ENCODE measurements at regions not wholly inside any gene's neighbourhood (a gene's known extent, or its start where the extent isn't known, plus 50 kb on each side); places are given as distances from the start of the nearest gene placed in this dataset.

DNA sequence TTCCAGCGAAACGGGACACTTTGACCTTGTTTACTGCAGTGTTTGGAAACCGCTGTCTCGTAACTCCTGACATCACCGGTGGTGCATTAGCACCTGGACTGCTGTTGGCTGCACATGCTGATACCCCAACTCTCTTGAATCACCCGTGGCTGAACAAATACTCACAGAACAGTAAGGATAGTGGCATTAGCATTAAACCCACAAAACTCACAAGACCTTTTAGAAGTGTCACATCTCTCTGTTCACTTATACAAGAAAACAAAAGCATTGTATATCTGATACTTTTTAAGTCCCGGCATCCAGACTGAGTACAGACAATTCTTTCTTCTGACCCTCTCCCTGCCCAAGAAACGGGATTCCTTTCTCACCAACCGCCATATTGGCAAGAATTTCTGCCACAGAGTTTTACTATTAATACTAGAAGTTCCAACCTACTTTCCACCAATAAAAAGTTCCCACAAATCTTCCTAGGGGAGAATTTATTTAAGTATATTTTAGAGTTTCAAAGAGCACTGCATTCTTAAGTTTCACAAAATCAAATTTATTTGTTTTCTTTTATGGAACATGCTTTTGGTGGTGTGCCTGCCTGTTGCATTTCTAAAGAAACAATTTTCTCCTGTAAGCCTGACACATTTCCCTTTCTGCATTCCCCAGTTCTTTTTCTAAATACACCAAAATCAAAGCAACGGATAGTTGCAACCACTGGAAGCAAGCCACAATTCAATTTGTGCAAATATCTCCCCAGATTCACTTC is 208.4 kb upstream of the KLF14 start:
- peaks cover 34% of the 10 kb centered on the region for H3K4me1 ChIP-seq

GRCh38 chr7:130943336-130943901 is 209.4 kb upstream of the KLF14 start:
- WGBS, 2 donors, result 43 to 47% methylated on average over 9 of the region's 9 CpGs
- TF ChIP-seq, protein P1, sequence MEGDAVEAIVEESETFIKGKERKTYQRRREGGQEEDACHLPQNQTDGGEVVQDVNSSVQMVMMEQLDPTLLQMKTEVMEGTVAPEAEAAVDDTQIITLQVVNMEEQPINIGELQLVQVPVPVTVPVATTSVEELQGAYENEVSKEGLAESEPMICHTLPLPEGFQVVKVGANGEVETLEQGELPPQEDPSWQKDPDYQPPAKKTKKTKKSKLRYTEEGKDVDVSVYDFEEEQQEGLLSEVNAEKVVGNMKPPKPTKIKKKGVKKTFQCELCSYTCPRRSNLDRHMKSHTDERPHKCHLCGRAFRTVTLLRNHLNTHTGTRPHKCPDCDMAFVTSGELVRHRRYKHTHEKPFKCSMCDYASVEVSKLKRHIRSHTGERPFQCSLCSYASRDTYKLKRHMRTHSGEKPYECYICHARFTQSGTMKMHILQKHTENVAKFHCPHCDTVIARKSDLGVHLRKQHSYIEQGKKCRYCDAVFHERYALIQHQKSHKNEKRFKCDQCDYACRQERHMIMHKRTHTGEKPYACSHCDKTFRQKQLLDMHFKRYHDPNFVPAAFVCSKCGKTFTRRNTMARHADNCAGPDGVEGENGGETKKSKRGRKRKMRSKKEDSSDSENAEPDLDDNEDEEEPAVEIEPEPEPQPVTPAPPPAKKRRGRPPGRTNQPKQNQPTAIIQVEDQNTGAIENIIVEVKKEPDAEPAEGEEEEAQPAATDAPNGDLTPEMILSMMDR (IDR thresholded peaks at IDR 0.05), result no peak
- TF ChIP-seq POLR2A (IDR thresholded peaks at IDR 0.05), result no peak
- intact Hi-C loops (cut with DNase I; ENCODE audit: low total_unique reads), result no loop called here
- no peak overlapping the region for H3K4me3 ChIP-seq
- peaks cover 34% of the 10 kb centered on the region for H3K4me1 ChIP-seq
- no peaks in the 10 kb centered on the region for H3K9me3 ChIP-seq
- DNase-seq, result no peak
- no peaks in the 10 kb centered on the region for H3K27me3 ChIP-seq
- peak overlapping the region; percentile 65 to 86 for H3K27ac ChIP-seq
- H3K36me3 ChIP-seq (ENCODE audit: low read depth, missing control alignments), result no peaks in the 10 kb centered on the region

More for the DNA sequence above, 208.4 kb upstream of the KLF14 start:
- TF ChIP-seq, protein P1 (IDR thresholded peaks at IDR 0.05), result no peak
- TF ChIP-seq POLR2A (IDR thresholded peaks at IDR 0.05), result no peak
- Histone ChIP-seq H3K9me3 (no peaks in the 10 kb centered on the region), H3K36me3 (ENCODE audit: low read depth, missing control alignments) (no peaks in the 10 kb centered on the region), H3K4me3 (no peak overlapping the region), H3K27me3 (no peaks in the 10 kb centered on the region), H3K27ac (peak overlapping the region; percentile 65 to 86)
- peak; percentile 70 for DNase-seq
- WGBS, 2 donors, result 20 to 21% methylated on average over 10 of the region's 10 CpGs
- intact Hi-C loops (cut with DNase I; ENCODE audit: low total_unique reads), result no loop called here

DNA sequence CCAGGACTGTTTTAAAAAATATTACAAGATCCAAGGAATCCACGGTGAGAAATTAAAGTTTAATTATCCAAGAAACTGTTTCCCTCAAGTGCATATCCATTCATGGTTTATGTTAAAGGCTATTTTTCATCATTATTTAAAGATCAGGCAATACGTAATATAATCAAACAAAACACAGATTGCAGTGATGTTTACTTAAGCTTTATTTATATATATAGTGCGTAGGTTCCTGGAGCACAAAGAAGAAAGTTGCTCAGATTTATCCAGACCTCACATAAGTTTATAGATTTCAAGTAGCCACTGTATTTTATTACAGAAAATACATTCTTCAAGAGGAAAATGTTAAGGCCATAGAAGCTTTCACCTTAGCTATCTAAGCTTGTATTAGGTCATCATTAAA is 210.0 kb upstream of the KLF14 start:
- H3K4me1 ChIP-seq, result peaks cover 34% of the 10 kb centered on the region
- H3K27ac ChIP-seq, result peak overlapping the region; percentile 65 to 86
- no peaks in the 10 kb centered on the region for H3K27me3 ChIP-seq
- intact Hi-C loops (cut with DNase I; ENCODE audit: low total_unique reads), result no loop called here
- no peak for DNase-seq
- no peaks in the 10 kb centered on the region for H3K9me3 ChIP-seq
- H3K36me3 ChIP-seq (ENCODE audit: low read depth, missing control alignments), result no peaks in the 10 kb centered on the region
- 69 to 72% methylated on average over 3 of the region's 3 CpGs for WGBS, 2 donors
- TF ChIP-seq, protein P1 (IDR thresholded peaks at IDR 0.05), result no peak
- no peak for TF ChIP-seq POLR2A (IDR thresholded peaks at IDR 0.05)
- H3K4me3 ChIP-seq, result no peak overlapping the region

DNA sequence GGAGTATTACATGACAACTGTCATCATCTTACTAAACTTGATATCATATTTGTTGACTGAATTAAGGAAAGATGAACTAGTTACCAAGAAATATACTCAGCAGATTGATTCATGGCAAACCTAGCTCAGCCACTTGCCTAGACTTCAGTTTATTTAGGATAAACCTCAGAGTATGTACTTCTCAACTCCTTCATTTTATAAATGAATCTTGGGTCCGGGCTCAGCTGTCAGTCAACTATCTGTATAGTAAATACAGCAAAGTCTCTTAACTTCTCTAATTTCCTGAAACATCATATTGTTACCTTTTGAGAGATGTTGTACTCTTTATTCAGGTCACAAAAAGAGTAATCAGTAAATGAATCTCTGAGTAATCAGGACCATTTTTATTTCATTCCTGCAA is 211.0 kb upstream of the KLF14 start:
- Histone ChIP-seq H3K27me3 (no peaks in the 10 kb centered on the region), H3K4me1 (peaks cover 30% of the 10 kb centered on the region), H3K36me3 (ENCODE audit: low read depth, missing control alignments) (no peaks in the 10 kb centered on the region), H3K27ac (peak overlapping the region in 1 of 2 donors; percentile 38), H3K4me3 (no peak overlapping the region), H3K9me3 (no peaks in the 10 kb centered on the region)
- intact Hi-C loops (cut with DNase I; ENCODE audit: low total_unique reads), result no loop called here
- no peak for TF ChIP-seq POLR2A (IDR thresholded peaks at IDR 0.05)
- TF ChIP-seq, protein P1 (IDR thresholded peaks at IDR 0.05), result no peak
- no peak for DNase-seq
- 92% methylated on average over 1 of the region's 1 CpG for WGBS, 2 donors

Data from testis (tissue), 2 donors.